Tongue (tissue), 1 donor: ENCODE measurements at regions not wholly inside any gene's neighbourhood (a gene's known extent, or its start where the extent isn't known, plus 50 kb on each side); places are given as distances from the start of the nearest gene placed in this dataset.
"Not testable (repeated sequence)": the region's sequence is repeated elsewhere in the genome, so short reads cannot be mapped to it uniquely, and the experiment has no call there.

Source experiments
- DNase-seq: peaks from one replicate; pipeline ENCODE4 v3.0.0-alpha.2; 2015

GRCh38 chr14:29390081-29390832 lies 537.4 kb downstream of the PRKD1 start:
- DNase-seq: peak; percentile 2

- DNase-seq: no peak
Observed at GRCh38 chr14:29391231-29391630, 536.4 kb downstream of the PRKD1 start.

- no peak for DNase-seq
Observed at GRCh38 chr14:29391801-29392200, 535.8 kb downstream of the PRKD1 start.

GRCh38 chr14:29392287-29392686 lies 535.4 kb downstream of the PRKD1 start:
- no peak for DNase-seq

GRCh38 chr14:29403091-29403490 lies 524.6 kb downstream of the PRKD1 start:
- DNase-seq: no peak

- no peak for DNase-seq
Observed at GRCh38 chr14:29410581-29410980, 517.1 kb downstream of the PRKD1 start.

GRCh38 chr14:29414931-29415330 lies 512.7 kb downstream of the PRKD1 start:
- not testable (repeated sequence) for DNase-seq

GRCh38 chr14:29419736-29420135 lies 507.9 kb downstream of the PRKD1 start:
- DNase-seq: no peak

- no peak for DNase-seq
Observed at GRCh38 chr14:29421156-29421728, 506.4 kb downstream of the PRKD1 start.

- DNase-seq: no peak
Observed at GRCh38 chr14:29425705-29426482, 501.8 kb downstream of the PRKD1 start.

- no peak for DNase-seq
Observed at GRCh38 chr14:29442696-29443095, 485.0 kb downstream of the PRKD1 start.

GRCh38 chr14:29444216-29444615 lies 483.4 kb downstream of the PRKD1 start:
- no peak for DNase-seq

GRCh38 chr14:29444805-29445204 lies 482.8 kb downstream of the PRKD1 start:
- no peak for DNase-seq

GRCh38 chr14:29446971-29447370 lies 480.7 kb downstream of the PRKD1 start:
- no peak for DNase-seq

- DNase-seq: no peak
Observed at GRCh38 chr14:29451941-29452340, 475.7 kb downstream of the PRKD1 start.

- DNase-seq: no peak
Observed at GRCh38 chr14:29453045-29453444, 474.6 kb downstream of the PRKD1 start.

GRCh38 chr14:29454026-29454693 lies 473.5 kb downstream of the PRKD1 start:
- DNase-seq: no peak

GRCh38 chr14:29458547-29458946 lies 469.1 kb downstream of the PRKD1 start:
- no peak for DNase-seq

- no peak for DNase-seq
Observed at GRCh38 chr14:29459531-29459930, 468.1 kb downstream of the PRKD1 start.

GRCh38 chr14:29459969-29460560 lies 467.6 kb downstream of the PRKD1 start:
- DNase-seq: no peak

GRCh38 chr14:29461101-29461500 lies 466.5 kb downstream of the PRKD1 start:
- no peak for DNase-seq

GRCh38 chr14:29461506-29461905 lies 466.1 kb downstream of the PRKD1 start:
- no peak for DNase-seq
